ENCODE measurements at regions not wholly inside any gene's neighbourhood (a gene's known extent, or its start where the extent isn't known, plus 50 kb on each side); places are given as distances from the start of the nearest gene placed in this dataset.

- TF ChIP-seq EZH2 (IDR thresholded peaks at IDR 0.05; ENCODE audit: borderline replicate concordance, insufficient read depth, low read depth, low read length, poor library complexity, severe bottlenecking), result no peak
- TF ChIP-seq, protein P1, sequence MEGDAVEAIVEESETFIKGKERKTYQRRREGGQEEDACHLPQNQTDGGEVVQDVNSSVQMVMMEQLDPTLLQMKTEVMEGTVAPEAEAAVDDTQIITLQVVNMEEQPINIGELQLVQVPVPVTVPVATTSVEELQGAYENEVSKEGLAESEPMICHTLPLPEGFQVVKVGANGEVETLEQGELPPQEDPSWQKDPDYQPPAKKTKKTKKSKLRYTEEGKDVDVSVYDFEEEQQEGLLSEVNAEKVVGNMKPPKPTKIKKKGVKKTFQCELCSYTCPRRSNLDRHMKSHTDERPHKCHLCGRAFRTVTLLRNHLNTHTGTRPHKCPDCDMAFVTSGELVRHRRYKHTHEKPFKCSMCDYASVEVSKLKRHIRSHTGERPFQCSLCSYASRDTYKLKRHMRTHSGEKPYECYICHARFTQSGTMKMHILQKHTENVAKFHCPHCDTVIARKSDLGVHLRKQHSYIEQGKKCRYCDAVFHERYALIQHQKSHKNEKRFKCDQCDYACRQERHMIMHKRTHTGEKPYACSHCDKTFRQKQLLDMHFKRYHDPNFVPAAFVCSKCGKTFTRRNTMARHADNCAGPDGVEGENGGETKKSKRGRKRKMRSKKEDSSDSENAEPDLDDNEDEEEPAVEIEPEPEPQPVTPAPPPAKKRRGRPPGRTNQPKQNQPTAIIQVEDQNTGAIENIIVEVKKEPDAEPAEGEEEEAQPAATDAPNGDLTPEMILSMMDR (IDR thresholded peaks at IDR 0.05), result no peak
These were observed 501.6 kb upstream of the GYPC start for GRCh38 chr2:126154256-126154785.
